ENCODE measurements at regions not wholly inside any gene's neighbourhood (a gene's known extent, or its start where the extent isn't known, plus 50 kb on each side); places are given as distances from the start of the nearest gene placed in this dataset.

- TF ChIP-seq, protein P1, sequence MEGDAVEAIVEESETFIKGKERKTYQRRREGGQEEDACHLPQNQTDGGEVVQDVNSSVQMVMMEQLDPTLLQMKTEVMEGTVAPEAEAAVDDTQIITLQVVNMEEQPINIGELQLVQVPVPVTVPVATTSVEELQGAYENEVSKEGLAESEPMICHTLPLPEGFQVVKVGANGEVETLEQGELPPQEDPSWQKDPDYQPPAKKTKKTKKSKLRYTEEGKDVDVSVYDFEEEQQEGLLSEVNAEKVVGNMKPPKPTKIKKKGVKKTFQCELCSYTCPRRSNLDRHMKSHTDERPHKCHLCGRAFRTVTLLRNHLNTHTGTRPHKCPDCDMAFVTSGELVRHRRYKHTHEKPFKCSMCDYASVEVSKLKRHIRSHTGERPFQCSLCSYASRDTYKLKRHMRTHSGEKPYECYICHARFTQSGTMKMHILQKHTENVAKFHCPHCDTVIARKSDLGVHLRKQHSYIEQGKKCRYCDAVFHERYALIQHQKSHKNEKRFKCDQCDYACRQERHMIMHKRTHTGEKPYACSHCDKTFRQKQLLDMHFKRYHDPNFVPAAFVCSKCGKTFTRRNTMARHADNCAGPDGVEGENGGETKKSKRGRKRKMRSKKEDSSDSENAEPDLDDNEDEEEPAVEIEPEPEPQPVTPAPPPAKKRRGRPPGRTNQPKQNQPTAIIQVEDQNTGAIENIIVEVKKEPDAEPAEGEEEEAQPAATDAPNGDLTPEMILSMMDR (IDR thresholded peaks at IDR 0.05): no peak
- TF ChIP-seq POLR2A (IDR thresholded peaks at IDR 0.05) (no peak), POLR2AphosphoS5 (IDR thresholded peaks at IDR 0.05) (no peak)
These were observed 161.5 kb upstream of the SAMSN1 start for GRCh38 chr21:14707511-14708020.

All from prostate gland (tissue), 2 donors.